ENCODE measurements at regions not wholly inside any gene's neighbourhood (a gene's known extent, or its start where the extent isn't known, plus 50 kb on each side); places are given as distances from the start of the nearest gene placed in this dataset.

DNA sequence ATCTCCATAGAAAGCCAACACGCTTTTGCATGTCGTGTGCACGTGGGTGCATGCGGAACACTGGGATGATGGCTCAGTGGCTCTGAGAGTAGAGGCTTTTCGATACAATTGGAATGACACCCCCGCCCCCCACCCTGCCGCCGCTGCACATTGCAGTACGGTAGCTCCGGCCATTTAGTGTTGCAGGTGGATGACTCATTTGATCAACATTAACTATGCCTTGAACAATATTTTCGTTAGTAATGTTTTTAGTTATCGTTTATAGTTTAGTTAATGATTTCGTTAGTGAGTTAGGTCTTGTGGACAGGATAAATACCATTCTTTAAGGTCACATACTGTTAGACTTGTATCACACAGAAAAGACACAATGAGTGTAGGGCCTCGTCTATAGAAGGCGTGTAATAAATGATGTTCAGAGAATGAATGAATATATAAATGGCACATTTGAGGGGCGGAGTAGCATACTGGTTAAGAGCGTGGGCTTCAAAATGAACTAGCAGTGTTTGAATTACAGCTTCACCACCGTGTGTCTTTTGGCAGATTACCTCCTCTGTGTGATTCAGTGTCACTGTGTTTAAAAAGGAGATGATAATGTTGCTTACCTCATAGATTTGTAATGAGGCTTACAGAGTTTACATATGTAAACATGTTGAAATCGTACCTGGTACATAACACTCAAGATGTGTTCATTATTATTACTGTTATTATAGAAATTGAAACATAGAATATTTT is 67.2 kb upstream of the TENM3 start:
- DNase-seq = no peak

DNA sequence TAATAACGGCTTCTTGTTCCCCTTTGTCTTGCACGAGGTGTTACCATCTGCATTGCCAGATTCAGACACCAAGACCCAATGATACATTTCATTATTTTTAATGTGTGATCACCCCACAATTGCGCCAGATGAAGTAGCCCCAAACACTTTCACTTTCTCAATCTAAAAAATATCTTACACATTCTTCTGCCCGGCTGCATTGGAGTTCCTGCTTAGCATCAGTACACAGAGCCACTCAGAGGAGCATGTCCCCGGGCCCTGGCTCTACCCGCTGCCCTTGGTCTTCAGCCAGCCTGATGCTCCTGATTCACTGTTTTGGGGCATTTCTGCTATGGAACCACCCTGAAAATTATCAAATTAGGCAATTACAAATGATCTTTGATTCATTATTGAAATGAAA is 66.0 kb upstream of the TENM3 start:
- no peak for DNase-seq

- DNase-seq = no peak
These were observed 64.1 kb upstream of the TENM3 start for GRCh38 chr4:182179105-182179504.

DNA sequence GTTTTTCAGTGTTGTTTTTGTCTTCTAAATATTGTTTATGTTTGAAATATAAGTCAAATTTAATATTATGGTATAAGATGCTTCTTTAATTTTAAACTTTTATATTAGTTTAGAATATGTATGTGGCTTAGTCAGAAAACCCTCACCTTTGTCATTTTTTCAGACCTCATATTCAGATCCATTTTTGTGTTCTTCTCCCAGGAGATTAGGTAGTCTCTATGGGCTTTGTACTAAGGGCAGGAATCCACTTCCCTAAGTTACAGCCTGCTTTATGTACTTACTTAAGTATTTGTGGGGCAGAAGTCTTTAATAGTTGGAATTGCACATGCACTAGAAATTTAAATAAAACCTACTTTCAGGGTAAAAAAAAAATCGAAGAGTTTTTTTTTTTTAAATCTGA is 63.5 kb upstream of the TENM3 start:
- DNase-seq = no peak

- DNase-seq = no peak
These were observed 57.7 kb upstream of the TENM3 start for GRCh38 chr4:182185491-182185890.

GRCh38 chr4:182187674-182188073 is 55.5 kb upstream of the TENM3 start:
- no peak for DNase-seq

DNA sequence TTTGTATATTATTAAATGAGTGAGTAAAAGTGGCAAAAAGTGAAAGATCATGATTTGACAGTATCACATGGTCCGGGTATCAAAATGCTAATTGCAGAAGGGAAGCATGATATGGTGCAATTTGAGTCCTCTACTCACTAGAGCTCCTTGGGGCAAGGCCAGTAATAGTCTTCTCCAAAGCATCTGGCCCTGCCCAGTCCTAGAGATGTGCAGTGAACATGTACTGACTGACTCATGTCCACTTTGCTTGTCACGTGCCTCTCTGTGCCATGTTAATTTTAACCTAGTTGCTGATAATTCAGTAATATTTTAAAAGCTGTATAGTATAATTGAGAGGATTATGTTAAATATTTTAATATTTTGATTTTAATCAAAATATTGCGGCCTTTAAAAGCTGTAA is 54.6 kb upstream of the TENM3 start:
- no peak for DNase-seq

DNA sequence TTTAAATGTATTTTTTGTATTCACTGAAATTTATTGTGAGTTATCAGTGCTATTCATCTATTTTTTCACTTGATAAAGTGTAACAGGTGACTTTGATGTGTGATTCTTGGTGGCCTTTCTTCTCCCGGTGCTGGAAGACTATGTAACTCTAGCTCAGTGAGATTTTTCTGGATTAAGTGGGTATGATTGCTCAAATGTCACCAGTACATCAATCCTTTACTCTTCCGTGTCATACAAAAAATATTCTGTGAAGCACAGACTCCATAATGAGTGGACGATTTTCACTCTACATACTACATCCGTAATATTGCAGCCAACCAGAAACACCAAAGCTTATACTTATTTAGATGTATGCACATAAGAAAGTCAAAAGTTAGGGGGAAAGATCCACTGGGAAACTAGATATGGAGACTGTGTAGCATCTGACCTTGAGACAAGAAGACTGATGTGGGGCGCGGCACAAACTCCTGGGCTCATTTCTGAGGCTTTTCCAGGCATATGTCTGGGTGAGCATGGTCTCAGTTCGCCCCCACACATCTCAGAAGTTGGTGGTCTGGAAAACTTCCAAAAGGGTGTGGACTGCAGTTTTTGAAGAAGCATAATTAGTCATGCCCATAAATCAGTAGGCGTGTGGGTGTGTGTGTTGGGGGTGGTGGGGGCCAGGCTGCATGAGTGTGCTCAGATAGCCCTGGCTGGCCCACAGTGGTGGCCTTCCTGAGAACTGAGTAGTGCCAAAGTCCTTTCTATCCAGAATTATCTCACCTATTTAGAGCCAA is 53.9 kb upstream of the TENM3 start:
- DNase-seq = peak; percentile 39

GRCh38 chr4:182190306-182190705 is 52.9 kb upstream of the TENM3 start:
- no peak for DNase-seq

DNA sequence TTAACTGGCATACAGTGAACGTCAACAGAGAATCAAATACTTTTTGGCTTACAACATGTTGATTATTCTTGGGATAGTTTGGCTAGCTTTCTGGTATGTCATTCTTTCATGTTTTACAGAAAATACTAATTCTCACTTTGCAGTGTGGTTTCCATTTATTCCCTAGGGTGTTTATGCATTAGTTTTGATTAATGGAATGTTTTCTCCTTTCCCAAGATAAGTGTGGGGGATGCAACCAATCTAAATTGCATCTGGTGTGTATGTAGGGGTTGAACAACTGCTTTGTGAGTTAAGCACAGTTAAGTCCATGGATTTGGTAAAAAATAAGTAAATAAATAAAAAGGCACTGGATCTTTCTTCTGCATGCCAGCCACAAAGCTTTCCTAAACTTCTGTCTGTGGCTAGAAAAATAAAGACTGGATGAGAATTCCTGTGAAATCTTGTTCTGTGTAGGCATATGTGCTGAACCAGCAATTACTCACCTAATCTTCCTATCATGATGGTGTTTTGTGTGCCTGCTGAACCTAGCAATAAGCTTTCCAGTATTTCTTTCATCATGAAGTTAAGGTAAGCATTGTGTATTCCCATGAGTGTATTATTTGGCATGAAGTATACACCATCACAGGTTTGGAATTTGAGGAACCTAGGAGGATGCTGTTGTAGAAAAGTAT is 50.6 kb upstream of the TENM3 start:
- DNase-seq = no peak

DNA sequence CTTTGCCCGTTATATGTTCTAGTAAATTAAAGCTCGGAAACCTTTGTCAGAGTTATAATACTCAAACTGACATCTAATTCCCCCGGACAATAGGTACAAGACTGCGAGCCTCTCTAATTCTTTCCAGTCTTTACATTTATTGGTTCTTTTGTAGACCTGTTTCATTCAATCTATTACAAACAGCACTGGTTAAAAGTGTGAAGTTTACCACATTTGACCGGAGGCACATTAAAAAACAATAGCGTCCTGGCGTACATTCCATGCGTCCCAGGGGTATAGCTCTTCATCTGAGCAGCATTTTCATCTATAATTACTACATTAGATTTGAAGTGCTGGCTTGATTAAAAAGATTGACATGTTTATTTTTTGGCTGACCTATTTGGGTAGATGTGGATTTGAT is 49.9 kb upstream of the TENM3 start:
- no peak for DNase-seq
